ENCODE measurements at regions not wholly inside any gene's neighbourhood (a gene's known extent, or its start where the extent isn't known, plus 50 kb on each side); places are given as distances from the start of the nearest gene placed in this dataset.

- TF ChIP-seq, protein P1, sequence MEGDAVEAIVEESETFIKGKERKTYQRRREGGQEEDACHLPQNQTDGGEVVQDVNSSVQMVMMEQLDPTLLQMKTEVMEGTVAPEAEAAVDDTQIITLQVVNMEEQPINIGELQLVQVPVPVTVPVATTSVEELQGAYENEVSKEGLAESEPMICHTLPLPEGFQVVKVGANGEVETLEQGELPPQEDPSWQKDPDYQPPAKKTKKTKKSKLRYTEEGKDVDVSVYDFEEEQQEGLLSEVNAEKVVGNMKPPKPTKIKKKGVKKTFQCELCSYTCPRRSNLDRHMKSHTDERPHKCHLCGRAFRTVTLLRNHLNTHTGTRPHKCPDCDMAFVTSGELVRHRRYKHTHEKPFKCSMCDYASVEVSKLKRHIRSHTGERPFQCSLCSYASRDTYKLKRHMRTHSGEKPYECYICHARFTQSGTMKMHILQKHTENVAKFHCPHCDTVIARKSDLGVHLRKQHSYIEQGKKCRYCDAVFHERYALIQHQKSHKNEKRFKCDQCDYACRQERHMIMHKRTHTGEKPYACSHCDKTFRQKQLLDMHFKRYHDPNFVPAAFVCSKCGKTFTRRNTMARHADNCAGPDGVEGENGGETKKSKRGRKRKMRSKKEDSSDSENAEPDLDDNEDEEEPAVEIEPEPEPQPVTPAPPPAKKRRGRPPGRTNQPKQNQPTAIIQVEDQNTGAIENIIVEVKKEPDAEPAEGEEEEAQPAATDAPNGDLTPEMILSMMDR (IDR thresholded peaks at IDR 0.05), result no peak
- TF ChIP-seq POLR2A (IDR thresholded peaks at IDR 0.05), result no peak
Observed at GRCh38 chr22:48687606-48688005, 1140.1 kb downstream of the BRD1 start.

All from tibial nerve (tissue), 3 donors.